ENCODE measurements at regions not wholly inside any gene's neighbourhood (a gene's known extent, or its start where the extent isn't known, plus 50 kb on each side); places are given as distances from the start of the nearest gene placed in this dataset.

DNA sequence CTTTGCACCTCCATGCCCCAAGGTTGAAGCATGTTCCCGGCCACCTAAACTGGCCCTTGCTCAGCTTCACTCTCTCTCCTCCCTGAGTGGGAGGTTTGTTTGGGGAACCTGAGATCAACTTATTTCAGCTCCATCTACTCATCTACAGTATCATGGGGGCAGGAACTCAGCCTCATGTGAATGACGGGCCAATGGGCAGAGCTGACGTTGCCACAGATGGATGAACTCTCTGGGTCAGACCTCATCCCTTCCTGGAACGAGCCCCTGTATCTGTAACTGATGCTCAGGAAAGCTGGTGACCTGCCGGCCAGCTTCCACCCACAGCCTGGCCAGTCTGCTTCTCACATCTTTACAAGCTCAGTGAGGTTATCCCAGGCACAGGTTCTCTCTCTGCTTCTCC lies 369.6 kb downstream of the IRX2 start (continued):
- TF ChIP-seq EZH2 (IDR thresholded peaks at IDR 0.05; ENCODE audit: low read depth, unreplicated experiment), result no peak
- no peak for TF ChIP-seq ZNF114 (CRISPR knock-in tag; IDR thresholded peaks at IDR 0.05)
- no peak for TF ChIP-seq ZNF331 (CRISPR knock-in tag; IDR thresholded peaks at IDR 0.05; ENCODE audit: low read depth)
- TF ChIP-seq, protein P1, sequence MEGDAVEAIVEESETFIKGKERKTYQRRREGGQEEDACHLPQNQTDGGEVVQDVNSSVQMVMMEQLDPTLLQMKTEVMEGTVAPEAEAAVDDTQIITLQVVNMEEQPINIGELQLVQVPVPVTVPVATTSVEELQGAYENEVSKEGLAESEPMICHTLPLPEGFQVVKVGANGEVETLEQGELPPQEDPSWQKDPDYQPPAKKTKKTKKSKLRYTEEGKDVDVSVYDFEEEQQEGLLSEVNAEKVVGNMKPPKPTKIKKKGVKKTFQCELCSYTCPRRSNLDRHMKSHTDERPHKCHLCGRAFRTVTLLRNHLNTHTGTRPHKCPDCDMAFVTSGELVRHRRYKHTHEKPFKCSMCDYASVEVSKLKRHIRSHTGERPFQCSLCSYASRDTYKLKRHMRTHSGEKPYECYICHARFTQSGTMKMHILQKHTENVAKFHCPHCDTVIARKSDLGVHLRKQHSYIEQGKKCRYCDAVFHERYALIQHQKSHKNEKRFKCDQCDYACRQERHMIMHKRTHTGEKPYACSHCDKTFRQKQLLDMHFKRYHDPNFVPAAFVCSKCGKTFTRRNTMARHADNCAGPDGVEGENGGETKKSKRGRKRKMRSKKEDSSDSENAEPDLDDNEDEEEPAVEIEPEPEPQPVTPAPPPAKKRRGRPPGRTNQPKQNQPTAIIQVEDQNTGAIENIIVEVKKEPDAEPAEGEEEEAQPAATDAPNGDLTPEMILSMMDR (conservative IDR thresholded peaks at IDR 0.05; ENCODE audit: low read depth in 2 of 2), result no peak
- TF ChIP-seq, protein P2, sequence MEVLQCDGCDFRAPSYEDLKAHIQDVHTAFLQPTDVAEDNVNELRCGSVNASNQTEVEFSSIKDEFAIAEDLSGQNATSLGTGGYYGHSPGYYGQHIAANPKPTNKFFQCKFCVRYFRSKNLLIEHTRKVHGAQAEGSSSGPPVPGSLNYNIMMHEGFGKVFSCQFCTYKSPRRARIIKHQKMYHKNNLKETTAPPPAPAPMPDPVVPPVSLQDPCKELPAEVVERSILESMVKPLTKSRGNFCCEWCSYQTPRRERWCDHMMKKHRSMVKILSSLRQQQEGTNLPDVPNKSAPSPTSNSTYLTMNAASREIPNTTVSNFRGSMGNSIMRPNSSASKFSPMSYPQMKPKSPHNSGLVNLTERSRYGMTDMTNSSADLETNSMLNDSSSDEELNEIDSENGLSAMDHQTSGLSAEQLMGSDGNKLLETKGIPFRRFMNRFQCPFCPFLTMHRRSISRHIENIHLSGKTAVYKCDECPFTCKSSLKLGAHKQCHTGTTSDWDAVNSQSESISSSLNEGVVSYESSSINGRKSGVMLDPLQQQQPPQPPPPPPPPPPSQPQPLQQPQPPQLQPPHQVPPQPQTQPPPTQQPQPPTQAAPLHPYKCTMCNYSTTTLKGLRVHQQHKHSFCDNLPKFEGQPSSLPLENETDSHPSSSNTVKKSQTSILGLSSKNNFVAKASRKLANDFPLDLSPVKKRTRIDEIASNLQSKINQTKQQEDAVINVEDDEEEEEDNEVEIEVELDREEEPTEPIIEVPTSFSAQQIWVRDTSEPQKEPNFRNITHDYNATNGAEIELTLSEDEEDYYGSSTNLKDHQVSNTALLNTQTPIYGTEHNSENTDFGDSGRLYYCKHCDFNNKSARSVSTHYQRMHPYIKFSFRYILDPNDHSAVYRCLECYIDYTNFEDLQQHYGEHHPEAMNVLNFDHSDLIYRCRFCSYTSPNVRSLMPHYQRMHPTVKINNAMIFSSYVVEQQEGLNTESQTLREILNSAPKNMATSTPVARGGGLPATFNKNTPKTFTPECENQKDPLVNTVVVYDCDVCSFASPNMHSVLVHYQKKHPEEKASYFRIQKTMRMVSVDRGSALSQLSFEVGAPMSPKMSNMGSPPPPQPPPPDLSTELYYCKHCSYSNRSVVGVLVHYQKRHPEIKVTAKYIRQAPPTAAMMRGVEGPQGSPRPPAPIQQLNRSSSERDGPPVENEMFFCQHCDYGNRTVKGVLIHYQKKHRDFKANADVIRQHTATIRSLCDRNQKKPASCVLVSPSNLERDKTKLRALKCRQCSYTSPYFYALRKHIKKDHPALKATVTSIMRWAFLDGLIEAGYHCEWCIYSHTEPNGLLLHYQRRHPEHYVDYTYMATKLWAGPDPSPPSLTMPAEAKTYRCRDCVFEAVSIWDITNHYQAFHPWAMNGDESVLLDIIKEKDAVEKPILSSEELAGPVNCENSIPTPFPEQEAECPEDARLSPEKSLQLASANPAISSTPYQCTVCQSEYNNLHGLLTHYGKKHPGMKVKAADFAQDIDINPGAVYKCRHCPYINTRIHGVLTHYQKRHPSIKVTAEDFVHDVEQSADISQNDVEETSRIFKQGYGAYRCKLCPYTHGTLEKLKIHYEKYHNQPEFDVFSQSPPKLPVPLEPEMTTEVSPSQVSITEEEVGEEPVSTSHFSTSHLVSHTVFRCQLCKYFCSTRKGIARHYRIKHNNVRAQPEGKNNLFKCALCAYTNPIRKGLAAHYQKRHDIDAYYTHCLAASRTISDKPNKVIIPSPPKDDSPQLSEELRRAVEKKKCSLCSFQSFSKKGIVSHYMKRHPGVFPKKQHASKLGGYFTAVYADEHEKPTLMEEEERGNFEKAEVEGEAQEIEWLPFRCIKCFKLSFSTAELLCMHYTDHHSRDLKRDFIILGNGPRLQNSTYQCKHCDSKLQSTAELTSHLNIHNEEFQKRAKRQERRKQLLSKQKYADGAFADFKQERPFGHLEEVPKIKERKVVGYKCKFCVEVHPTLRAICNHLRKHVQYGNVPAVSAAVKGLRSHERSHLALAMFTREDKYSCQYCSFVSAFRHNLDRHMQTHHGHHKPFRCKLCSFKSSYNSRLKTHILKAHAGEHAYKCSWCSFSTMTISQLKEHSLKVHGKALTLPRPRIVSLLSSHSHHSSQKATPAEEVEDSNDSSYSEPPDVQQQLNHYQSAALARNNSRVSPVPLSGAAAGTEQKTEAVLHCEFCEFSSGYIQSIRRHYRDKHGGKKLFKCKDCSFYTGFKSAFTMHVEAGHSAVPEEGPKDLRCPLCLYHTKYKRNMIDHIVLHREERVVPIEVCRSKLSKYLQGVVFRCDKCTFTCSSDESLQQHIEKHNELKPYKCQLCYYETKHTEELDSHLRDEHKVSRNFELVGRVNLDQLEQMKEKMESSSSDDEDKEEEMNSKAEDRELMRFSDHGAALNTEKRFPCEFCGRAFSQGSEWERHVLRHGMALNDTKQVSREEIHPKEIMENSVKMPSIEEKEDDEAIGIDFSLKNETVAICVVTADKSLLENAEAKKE (CRISPR knock-in tag; IDR thresholded peaks at IDR 0.05), result no peak

DNA sequence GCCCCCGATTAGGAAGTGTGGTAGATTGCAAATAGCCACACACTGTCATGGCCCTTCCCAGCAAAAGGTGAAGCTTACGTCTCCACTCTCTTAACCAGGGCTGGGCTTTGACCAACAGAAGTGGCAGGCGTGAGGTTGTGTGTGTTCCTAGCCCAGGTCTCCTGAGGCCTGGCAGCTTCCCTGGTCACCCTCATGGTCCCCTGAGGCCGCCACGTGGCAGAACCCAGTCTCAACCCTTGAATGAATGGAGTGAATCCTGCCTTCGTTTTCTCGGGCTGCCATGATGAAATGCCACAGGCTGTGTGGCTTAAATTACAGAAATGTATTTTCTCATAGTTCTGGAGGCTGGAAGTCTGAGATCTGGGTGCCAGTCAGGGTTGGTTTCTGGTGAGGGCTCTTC lies 370.4 kb downstream of the IRX2 start:
- no peaks in the 10 kb centered on the region for H3K9me2 ChIP-seq (ENCODE audit: insufficient read depth)
- no peak overlapping the region for H3K27ac ChIP-seq (ENCODE audit: low read depth)
- peaks cover 1% of the 10 kb centered on the region for H3K27me3 Mint-ChIP-seq (ENCODE audit: insufficient read depth, low read depth, poor library complexity)
- H3K27ac Mint-ChIP-seq, result no peak overlapping the region
- no peak overlapping the region for H3K4me3 Mint-ChIP-seq
- H3K9me3 Mint-ChIP-seq, result peaks cover 10% of the 10 kb centered on the region
- H3K79me2 ChIP-seq (replicated peaks; ENCODE audit: insufficient read depth), result no peaks in the 10 kb centered on the region
- no peaks in the 10 kb centered on the region for H3F3A ChIP-seq (replicated peaks; ENCODE audit: low read depth)
- no peaks in the 10 kb centered on the region for H3K27me3 ChIP-seq (ENCODE audit: insufficient read depth)
- H3K4me1 Mint-ChIP-seq, result no peaks in the 10 kb centered on the region; the same call in 2 of the 3 replicates
- H2AFZ ChIP-seq, result no peak overlapping the region
- no peak overlapping the region for H3K4me2 ChIP-seq
- no peak overlapping the region for H3K4me3 ChIP-seq
- H3K36me3 Mint-ChIP-seq (ENCODE audit: low read depth), result peaks cover 3% of the 10 kb centered on the region; the same call in 1 of the 3 replicates
- no peaks in the 10 kb centered on the region for H4K20me1 ChIP-seq (replicated peaks; ENCODE audit: insufficient read depth)
- no peaks in the 10 kb centered on the region for H3K4me1 ChIP-seq (ENCODE audit: insufficient read depth)
- no peak for ATAC-seq
- no peak for DNase-seq (ENCODE audit: low spot score)
- no peaks in the 10 kb centered on the region; the same call in 1 of the 2 replicates for H3K36me3 ChIP-seq (ENCODE audit: insufficient read depth)
- TF ChIP-seq, protein P3, sequence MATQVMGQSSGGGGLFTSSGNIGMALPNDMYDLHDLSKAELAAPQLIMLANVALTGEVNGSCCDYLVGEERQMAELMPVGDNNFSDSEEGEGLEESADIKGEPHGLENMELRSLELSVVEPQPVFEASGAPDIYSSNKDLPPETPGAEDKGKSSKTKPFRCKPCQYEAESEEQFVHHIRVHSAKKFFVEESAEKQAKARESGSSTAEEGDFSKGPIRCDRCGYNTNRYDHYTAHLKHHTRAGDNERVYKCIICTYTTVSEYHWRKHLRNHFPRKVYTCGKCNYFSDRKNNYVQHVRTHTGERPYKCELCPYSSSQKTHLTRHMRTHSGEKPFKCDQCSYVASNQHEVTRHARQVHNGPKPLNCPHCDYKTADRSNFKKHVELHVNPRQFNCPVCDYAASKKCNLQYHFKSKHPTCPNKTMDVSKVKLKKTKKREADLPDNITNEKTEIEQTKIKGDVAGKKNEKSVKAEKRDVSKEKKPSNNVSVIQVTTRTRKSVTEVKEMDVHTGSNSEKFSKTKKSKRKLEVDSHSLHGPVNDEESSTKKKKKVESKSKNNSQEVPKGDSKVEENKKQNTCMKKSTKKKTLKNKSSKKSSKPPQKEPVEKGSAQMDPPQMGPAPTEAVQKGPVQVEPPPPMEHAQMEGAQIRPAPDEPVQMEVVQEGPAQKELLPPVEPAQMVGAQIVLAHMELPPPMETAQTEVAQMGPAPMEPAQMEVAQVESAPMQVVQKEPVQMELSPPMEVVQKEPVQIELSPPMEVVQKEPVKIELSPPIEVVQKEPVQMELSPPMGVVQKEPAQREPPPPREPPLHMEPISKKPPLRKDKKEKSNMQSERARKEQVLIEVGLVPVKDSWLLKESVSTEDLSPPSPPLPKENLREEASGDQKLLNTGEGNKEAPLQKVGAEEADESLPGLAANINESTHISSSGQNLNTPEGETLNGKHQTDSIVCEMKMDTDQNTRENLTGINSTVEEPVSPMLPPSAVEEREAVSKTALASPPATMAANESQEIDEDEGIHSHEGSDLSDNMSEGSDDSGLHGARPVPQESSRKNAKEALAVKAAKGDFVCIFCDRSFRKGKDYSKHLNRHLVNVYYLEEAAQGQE (IDR thresholded peaks at IDR 0.05; ENCODE audit: unreplicated experiment), result no peak
- TF ChIP-seq JUNB (IDR thresholded peaks at IDR 0.05; ENCODE audit: unreplicated experiment), result no peak
- no peak for TF ChIP-seq STAT1 (IDR thresholded peaks at IDR 0.05; ENCODE audit: unreplicated experiment)
- TF ChIP-seq POLR2AphosphoS5 (IDR thresholded peaks at IDR 0.05; ENCODE audit: low read depth), result no peak
- no peak for TF ChIP-seq ZNF331 (CRISPR knock-in tag; IDR thresholded peaks at IDR 0.05; ENCODE audit: low read depth)
- no peak for TF ChIP-seq EZH2 (IDR thresholded peaks at IDR 0.05; ENCODE audit: low read depth, unreplicated experiment)
- no peak for TF ChIP-seq NANOG (IDR thresholded peaks at IDR 0.05; ENCODE audit: borderline replicate concordance)
- TF ChIP-seq, protein P1 (conservative IDR thresholded peaks at IDR 0.05; ENCODE audit: low read depth in 2 of 2), result no peak

All from GM23338 (cell line).